Liver (tissue), 3 donors: ENCODE measurements at regions not wholly inside any gene's neighbourhood (a gene's known extent, or its start where the extent isn't known, plus 50 kb on each side); places are given as distances from the start of the nearest gene placed in this dataset.

Experiments
- ATF3 ChIP-seq: IDR thresholded peaks from 2 replicates; pipeline ENCODE4 v1.6.1; 2016; ENCODE audit warnings: antibody characterized with exemption
- CTCF ChIP-seq: fragments of 150-350 bp; IDR thresholded peaks from 2 replicates; pipeline ENCODE4 v1.5.1; 2017; ENCODE audit warnings: improper control_type of control experiment, low read depth, low read length; ENCODE audit not compliant: missing input control
- GABPA ChIP-seq, 2 donors: IDR thresholded peaks in 1 of 2; conservative IDR thresholded peaks in 1 of 2; 2 replicates each; pipeline ENCODE4 v1.6.1; 2016; ENCODE audit warnings: antibody characterized with exemption in 2 of 2, mild to moderate bottlenecking in 1 of 2, moderate library complexity in 1 of 2
- HNF4A ChIP-seq, 2 donors: conservative IDR thresholded peaks; 2 replicates each; pipeline ENCODE4 v1.6.1; 2016; ENCODE audit warnings: antibody characterized with exemption in 2 of 2, mild to moderate bottlenecking in 2 of 2
- HNF4G ChIP-seq: IDR thresholded peaks from 2 replicates; pipeline ENCODE4 v1.6.1; 2016; ENCODE audit warnings: antibody characterized with exemption
- MAX ChIP-seq: IDR thresholded peaks from 2 replicates; pipeline ENCODE4 v1.6.1; 2016; ENCODE audit warnings: antibody characterized with exemption
- RAD21 ChIP-seq, 2 donors: IDR thresholded peaks; 2 replicates each; pipeline ENCODE4 v1.6.1; 2016; ENCODE audit warnings: antibody characterized with exemption in 2 of 2, mild to moderate bottlenecking in 2 of 2
- REST ChIP-seq: IDR thresholded peaks from 2 replicates; pipeline ENCODE4 v1.6.1; 2016; ENCODE audit warnings: antibody characterized with exemption, mild to moderate bottlenecking
- YY1 ChIP-seq: IDR thresholded peaks from 2 replicates; pipeline ENCODE4 v1.6.1; 2016; ENCODE audit warnings: antibody characterized with exemption, mild to moderate bottlenecking
- ZBTB33 ChIP-seq: IDR thresholded peaks from 2 replicates; pipeline ENCODE4 v1.6.1; 2016; ENCODE audit warnings: antibody characterized with exemption
- donor health status: healthy.
- donor health status: healthy.

GRCh38 chr4:66562276-66562806, 892.1 kb upstream of the EPHA5 start:
- TF ChIP-seq REST (no peak), CTCF (no peak), ATF3 (no peak), MAX (no peak), YY1 (no peak), ZBTB33 (no peak), RAD21 (IDR thresholded peaks at IDR 0.05) (no peak), HNF4G (no peak), GABPA (IDR thresholded peaks at IDR 0.05 in 1 of 2, conservative IDR thresholded peaks at IDR 0.05 in 1 of 2) (no peak), HNF4A (conservative IDR thresholded peaks at IDR 0.05) (no peak)
